H1 (cell line): ENCODE measurements at regions not wholly inside any gene's neighbourhood (a gene's known extent, or its start where the extent isn't known, plus 50 kb on each side); places are given as distances from the start of the nearest gene placed in this dataset.

Source experiments
- CTCF ChIA-PET: fragments of 300-600 bp; sonication (Branson Sonifier 250); formaldehyde crosslinking; loops from one replicate; lab custom pipeline; 2021; ENCODE audit not compliant: partially characterized antibody; lab: Charles Lee
- POLR2A ChIA-PET: fragments of 300-600 bp; sonication (Branson Sonifier 250); formaldehyde crosslinking; loops from one replicate; lab custom pipeline; 2021; ENCODE audit warnings: inconsistent platforms; ENCODE audit not compliant: partially characterized antibody; lab: Charles Lee
- DNase-seq, 2 experiments: peaks; one replicate each; pipeline versions ENCODE4 v3.0.0 to v3.0.0-alpha.2; 2010 to 2022; ENCODE audit warnings: low spot score in 2 of 2, low read depth in 1 of 2, mixed read lengths in 1 of 2
- FAIRE-seq: peaks from 2 replicates; lab custom pipeline; 2011; peaks lifted over from hg19 to GRCh38; lab: Jason Lieb, UNC
- H2AFZ ChIP-seq: 2 replicates; pipeline ENCODE4 v1.8.1; 2012; ENCODE audit warnings: low read length, inconsistent platforms
- H2AK5ac ChIP-seq: 2 replicates; pipeline ENCODE4 v1.6.1; 2013; ENCODE audit warnings: low read depth, low read length
- H2BK120ac ChIP-seq: replicated peaks from 2 replicates; pipeline ENCODE3; 2013; ENCODE audit warnings: low read depth, low read length, inconsistent platforms
- H2BK12ac ChIP-seq: 2 replicates; pipeline ENCODE4 v1.6.1; 2013; ENCODE audit warnings: low read depth, low read length
- H2BK15ac ChIP-seq: 2 replicates; pipeline ENCODE4 v1.6.1; 2013; ENCODE audit warnings: low read length
- H2BK20ac ChIP-seq: 2 replicates; pipeline ENCODE4 v1.6.1; 2013; ENCODE audit warnings: low read length
- H2BK5ac ChIP-seq: 2 replicates; pipeline ENCODE4 v1.6.1; 2013; ENCODE audit warnings: low read depth, low read length
- H3K14ac ChIP-seq: 2 replicates; pipeline ENCODE4 v1.6.1; 2013; ENCODE audit warnings: inconsistent platforms; ENCODE audit not compliant: insufficient read length
- H3K18ac ChIP-seq: 2 replicates; pipeline ENCODE4 v1.6.1; 2013; ENCODE audit warnings: low read length; ENCODE audit errors: extremely low read depth
- H3K23ac ChIP-seq: 2 replicates; pipeline ENCODE4 v1.6.1; 2013; ENCODE audit warnings: inconsistent platforms; ENCODE audit not compliant: insufficient read length
- H3K23me2 ChIP-seq: 2 replicates; pipeline ENCODE4 v1.6.1; 2013; ENCODE audit warnings: low read depth, low read length
- H3K27ac ChIP-seq: 2 replicates; pipeline ENCODE4 v1.6.1; 2011; ENCODE audit warnings: low read depth, low read length, inconsistent platforms
- H3K27me3 ChIP-seq, 4 experiments: replicated peaks in 1 of 4; 1 replicate in 1 of 4; 2 replicates in 3 of 4; pipeline versions ENCODE4 v1.6.1 to v1.8.1; 2011 to 2013; ENCODE audit warnings: low read length in 3 of 4, mild to moderate bottlenecking in 3 of 4, inconsistent platforms in 2 of 4, mixed read lengths in 2 of 4, moderate library complexity in 1 of 4; ENCODE audit not compliant: control insufficient read depth in 3 of 4, insufficient read depth in 3 of 4; ENCODE audit errors: extremely low read depth in 1 of 4
- H3K36me3 ChIP-seq, 4 experiments: 2 replicates each; pipeline versions ENCODE4 v1.6.1 to v1.8.1; 2011 to 2013; ENCODE audit warnings: mild to moderate bottlenecking in 4 of 4, low read length in 3 of 4, moderate library complexity in 2 of 4, control low read depth in 1 of 4, inconsistent platforms in 1 of 4; ENCODE audit not compliant: insufficient read depth in 4 of 4, control insufficient read depth in 2 of 4
- H3K4ac ChIP-seq: replicated peaks from 2 replicates; pipeline ENCODE3; 2013; ENCODE audit warnings: low read length, low read depth, mixed read lengths, inconsistent platforms; ENCODE audit not compliant: insufficient read length
- H3K4me1 ChIP-seq, 4 experiments: replicated peaks in 1 of 4; 1 replicate in 1 of 4; 2 replicates in 3 of 4; pipeline versions ENCODE4 v1.6.1 to v1.8.1; 2011 to 2013; ENCODE audit warnings: low read length in 3 of 4, inconsistent platforms in 2 of 4, mixed read lengths in 1 of 4; ENCODE audit not compliant: insufficient read depth in 4 of 4, control insufficient read depth in 3 of 4
- H3K4me2 ChIP-seq, 2 experiments: 2 replicates each; pipeline versions ENCODE4 v1.6.1 to v1.8.1; 2011 to 2013; ENCODE audit warnings: low read depth in 2 of 2, low read length in 2 of 2, control low read depth in 1 of 2, inconsistent platforms in 1 of 2, mild to moderate bottlenecking in 1 of 2; ENCODE audit not compliant: insufficient read depth in 1 of 2
- H3K4me3 ChIP-seq, 4 experiments: fragments of 200-600, 300-600 bp in 1 of 4; sonication (generic), shearing (Covaris generic), sonication (Bioruptor Twin) in 1 of 4; 2 replicates each; pipeline versions ENCODE4 v1.5.1 to v1.8.1; 2011 to 2016; ENCODE audit warnings: low read length in 4 of 4, low read depth in 3 of 4, control low read depth in 2 of 4, inconsistent platforms in 2 of 4, mild to moderate bottlenecking in 2 of 4, mixed read lengths in 1 of 4, moderate library complexity in 1 of 4; ENCODE audit not compliant: insufficient read depth in 2 of 4; ENCODE audit errors: extremely low read depth in 1 of 4
- H3K56ac ChIP-seq: replicated peaks from 2 replicates; pipeline ENCODE3; 2013; ENCODE audit warnings: low read depth, mild to moderate bottlenecking, mixed read lengths, low read length, inconsistent platforms; ENCODE audit not compliant: insufficient read length
- H3K79me1 ChIP-seq: 2 replicates; pipeline ENCODE4 v1.6.1; 2013; ENCODE audit warnings: low read depth, low read length, control low read depth
- H3K79me2 ChIP-seq, 2 experiments: 2 replicates each; pipeline versions ENCODE4 v1.6.1 to v1.8.1; 2012 to 2013; ENCODE audit warnings: low read length in 2 of 2, mild to moderate bottlenecking in 2 of 2, inconsistent platforms in 1 of 2; ENCODE audit not compliant: insufficient read depth in 2 of 2, control insufficient read depth in 1 of 2
- H3K9ac ChIP-seq, 4 experiments: replicated peaks in 1 of 4; 1 replicate in 1 of 4; 2 replicates in 3 of 4; pipeline versions ENCODE4 v1.6.1 to v1.8.1; 2011 to 2013; ENCODE audit warnings: low read depth in 3 of 4, low read length in 3 of 4, control low read depth in 2 of 4, mild to moderate bottlenecking in 2 of 4, moderate library complexity in 2 of 4, inconsistent platforms in 1 of 4; ENCODE audit errors: extremely low read depth in 1 of 4
- H3K9me3 ChIP-seq, 2 experiments: 2 replicates each; pipeline versions ENCODE4 v1.6.1 to v1.8.1; 2012 to 2013; ENCODE audit warnings: mild to moderate bottlenecking in 2 of 2, moderate library complexity in 2 of 2, control low read depth in 1 of 2, inconsistent platforms in 1 of 2, low read depth in 1 of 2, low read length in 1 of 2, mixed read lengths in 1 of 2; ENCODE audit not compliant: insufficient read depth in 2 of 2
- H4K20me1 ChIP-seq, 2 experiments: replicated peaks in 1 of 2; 2 replicates each; pipeline versions ENCODE3 to v1.8.1; 2011 to 2013; ENCODE audit warnings: inconsistent platforms in 2 of 2, low read length in 2 of 2, mild to moderate bottlenecking in 1 of 2; ENCODE audit not compliant: insufficient read depth in 2 of 2, control insufficient read depth in 1 of 2
- H4K5ac ChIP-seq: 2 replicates; pipeline ENCODE4 v1.6.1; 2013; ENCODE audit warnings: low read length, low read depth, mixed read lengths, inconsistent platforms; ENCODE audit not compliant: insufficient read length
- H4K8ac ChIP-seq: 2 replicates; pipeline ENCODE4 v1.8.0; 2013; ENCODE audit warnings: mild to moderate bottlenecking, moderate library complexity, low read length, inconsistent platforms; ENCODE audit not compliant: insufficient read depth; ENCODE audit errors: extremely low read depth
- H4K91ac ChIP-seq: replicated peaks from 2 replicates; pipeline ENCODE3; 2013; ENCODE audit warnings: low read length, mixed read lengths, inconsistent platforms; ENCODE audit not compliant: insufficient read length
- HDAC2 ChIP-seq, 2 experiments: fragments of 300-600 bp in 1 of 2; sonication (generic) in 1 of 2; IDR thresholded peaks; 2 replicates each; pipeline ENCODE4 v1.6.1; 2011 to 2012; ENCODE audit warnings: low read depth in 2 of 2, low read length in 2 of 2, mild to moderate bottlenecking in 2 of 2, moderate library complexity in 2 of 2, borderline replicate concordance in 1 of 2, inconsistent platforms in 1 of 2
- RAD21 ChIP-seq, 2 experiments: IDR thresholded peaks in 1 of 2; conservative IDR thresholded peaks in 1 of 2; 2 replicates each; pipeline ENCODE4 v1.6.1; 2011; ENCODE audit warnings: low read depth in 2 of 2, low read length in 2 of 2, improper control_type of control experiment in 1 of 2, inconsistent platforms in 1 of 2, mild to moderate bottlenecking in 1 of 2, moderate library complexity in 1 of 2
- WGBS, 2 experiments: shearing (Covaris generic) in 1 of 2; methylation state at CpG; one replicate each; pipeline versions ENCODE4 v1.1.6 to v1.1.7; 2013 to 2015; ENCODE audit warnings: low lambda C conversion rate in 2 of 2, mixed read lengths in 2 of 2, inconsistent platforms in 1 of 2, low coverage in 1 of 2, missing lambda C conversion rate in 1 of 2; ENCODE audit not compliant: insufficient replicate concordance in 2 of 2, insufficient coverage in 1 of 2, insufficient read length in 1 of 2; ENCODE audit errors: extremely low coverage in 1 of 2, missing lambda C conversion rate in 1 of 2; 5-methylcytosine and 5-hydroxymethylcytosine counted together

DNA sequence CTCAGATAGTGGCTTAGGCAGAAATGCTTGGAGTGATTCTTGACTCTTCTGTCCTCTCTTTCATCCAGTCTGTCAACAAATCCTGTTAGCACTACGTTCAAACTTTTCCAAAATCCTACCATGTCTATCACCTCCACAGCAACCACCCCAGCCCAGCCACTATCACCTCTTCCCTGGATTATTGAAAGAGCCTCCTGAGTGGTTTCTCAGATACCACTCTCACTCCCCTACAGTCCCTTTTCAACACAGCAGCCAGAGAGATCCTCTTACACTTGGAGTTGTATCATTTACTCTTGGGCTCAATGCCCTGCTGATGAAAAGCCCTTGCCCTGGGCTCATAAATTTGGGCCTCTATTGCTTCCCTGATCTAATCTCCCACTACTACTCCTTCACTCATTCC is 218.9 kb downstream of the EXOC5 start:
- H3K23me2 ChIP-seq = no peaks in the 10 kb centered on the region
- H3K56ac ChIP-seq = no peak overlapping the region
- no peak overlapping the region for H4K5ac ChIP-seq
- no peak overlapping the region for H3K14ac ChIP-seq
- 0 out of 2 replicates have a peak overlapping the region, but pooled peaks have one; percentile 24 for H3K18ac ChIP-seq
- H2BK12ac ChIP-seq = no peak overlapping the region
- TF ChIP-seq RAD21 (IDR thresholded peaks at IDR 0.05 in 1 of 2, conservative IDR thresholded peaks at IDR 0.05 in 1 of 2; ENCODE audit: low read depth in 2 of 2, low read length in 2 of 2) (peak in 1 of 2 experiments; percentile 20; a peak in 1 of 4 replicates), HDAC2 (IDR thresholded peaks at IDR 0.05; ENCODE audit: borderline replicate concordance in 1 of 2, low read depth in 2 of 2, low read length in 2 of 2) (no peak)
- FAIRE-seq (no peak), DNase-seq (no peak)
- H2BK5ac ChIP-seq = no peak overlapping the region
- H2BK120ac ChIP-seq = no peak overlapping the region
- H4K8ac ChIP-seq = no peak overlapping the region
- H3K4me3 ChIP-seq = no peak overlapping the region
- H3K4me1 ChIP-seq = no peaks in the 10 kb centered on the region
- H3K4ac ChIP-seq = no peak overlapping the region
- no peak overlapping the region for H3K4me2 ChIP-seq
- H4K20me1 ChIP-seq = no peaks in the 10 kb centered on the region
- H2BK15ac ChIP-seq = no peak overlapping the region
- no peak overlapping the region for H3K23ac ChIP-seq
- H2AFZ ChIP-seq = no peak overlapping the region
- no peaks in the 10 kb centered on the region; a peak in 3 of 7 replicates for H3K27me3 ChIP-seq
- H3K79me1 ChIP-seq = no peaks in the 10 kb centered on the region
- no peaks in the 10 kb centered on the region for H3K9me3 ChIP-seq
- POLR2A ChIA-PET = no interaction called here
- no peak overlapping the region for H4K91ac ChIP-seq
- no peaks in the 10 kb centered on the region for H3K36me3 ChIP-seq
- CTCF ChIA-PET = no interaction called here
- no peaks in the 10 kb centered on the region for H3K79me2 ChIP-seq
- H2BK20ac ChIP-seq = no peak overlapping the region
- H3K9ac ChIP-seq = no peak overlapping the region
- 72% methylated on average over 1 of the region's 1 CpG; no CpG with 5 or more reads in 1 of the 2 experiments for WGBS, 2 experiments
- H3K27ac ChIP-seq = no peak overlapping the region
- no peak overlapping the region for H2AK5ac ChIP-seq
